ENCODE measurements at regions not wholly inside any gene's neighbourhood (a gene's known extent, or its start where the extent isn't known, plus 50 kb on each side); places are given as distances from the start of the nearest gene placed in this dataset.

DNA sequence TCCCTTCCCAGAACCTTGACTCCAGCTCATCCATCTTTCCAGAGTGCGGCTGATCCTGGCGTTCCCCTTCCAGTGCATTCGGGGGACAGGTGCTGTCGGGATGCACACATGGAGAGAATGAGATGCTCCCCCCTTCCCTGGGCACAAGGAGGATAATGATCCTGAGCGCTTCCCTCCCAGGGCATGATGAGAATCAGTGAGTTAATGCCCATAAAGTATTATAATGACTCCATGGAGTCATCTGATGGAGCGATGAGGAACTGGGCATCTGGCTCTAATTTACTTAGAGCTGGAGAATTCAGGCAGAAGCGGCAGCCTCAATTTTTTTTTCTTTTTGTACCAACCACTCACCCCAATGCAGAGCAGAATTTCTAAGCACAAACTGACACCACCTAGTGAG lies 79.6 kb upstream of the SKOR2 start:
- peaks cover 4% of the 10 kb centered on the region for H3K4me1 Mint-ChIP-seq (ENCODE audit: unreplicated experiment)
- no peaks in the 10 kb centered on the region for H3K9me3 Mint-ChIP-seq (ENCODE audit: unreplicated experiment)
- H3K27me3 Mint-ChIP-seq (ENCODE audit: unreplicated experiment) = peaks cover 8% of the 10 kb centered on the region
- DNase-seq (ENCODE audit: low spot score) = no peak
- TF ChIP-seq, protein P1, sequence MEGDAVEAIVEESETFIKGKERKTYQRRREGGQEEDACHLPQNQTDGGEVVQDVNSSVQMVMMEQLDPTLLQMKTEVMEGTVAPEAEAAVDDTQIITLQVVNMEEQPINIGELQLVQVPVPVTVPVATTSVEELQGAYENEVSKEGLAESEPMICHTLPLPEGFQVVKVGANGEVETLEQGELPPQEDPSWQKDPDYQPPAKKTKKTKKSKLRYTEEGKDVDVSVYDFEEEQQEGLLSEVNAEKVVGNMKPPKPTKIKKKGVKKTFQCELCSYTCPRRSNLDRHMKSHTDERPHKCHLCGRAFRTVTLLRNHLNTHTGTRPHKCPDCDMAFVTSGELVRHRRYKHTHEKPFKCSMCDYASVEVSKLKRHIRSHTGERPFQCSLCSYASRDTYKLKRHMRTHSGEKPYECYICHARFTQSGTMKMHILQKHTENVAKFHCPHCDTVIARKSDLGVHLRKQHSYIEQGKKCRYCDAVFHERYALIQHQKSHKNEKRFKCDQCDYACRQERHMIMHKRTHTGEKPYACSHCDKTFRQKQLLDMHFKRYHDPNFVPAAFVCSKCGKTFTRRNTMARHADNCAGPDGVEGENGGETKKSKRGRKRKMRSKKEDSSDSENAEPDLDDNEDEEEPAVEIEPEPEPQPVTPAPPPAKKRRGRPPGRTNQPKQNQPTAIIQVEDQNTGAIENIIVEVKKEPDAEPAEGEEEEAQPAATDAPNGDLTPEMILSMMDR (IDR thresholded peaks at IDR 0.05; ENCODE audit: unreplicated experiment) = no peak
- no peak overlapping the region for H3K27ac Mint-ChIP-seq (ENCODE audit: unreplicated experiment)
- H3K36me3 Mint-ChIP-seq (ENCODE audit: low read depth, unreplicated experiment) = no peaks in the 10 kb centered on the region
- H3K4me3 Mint-ChIP-seq (ENCODE audit: unreplicated experiment) = no peak overlapping the region

DNA sequence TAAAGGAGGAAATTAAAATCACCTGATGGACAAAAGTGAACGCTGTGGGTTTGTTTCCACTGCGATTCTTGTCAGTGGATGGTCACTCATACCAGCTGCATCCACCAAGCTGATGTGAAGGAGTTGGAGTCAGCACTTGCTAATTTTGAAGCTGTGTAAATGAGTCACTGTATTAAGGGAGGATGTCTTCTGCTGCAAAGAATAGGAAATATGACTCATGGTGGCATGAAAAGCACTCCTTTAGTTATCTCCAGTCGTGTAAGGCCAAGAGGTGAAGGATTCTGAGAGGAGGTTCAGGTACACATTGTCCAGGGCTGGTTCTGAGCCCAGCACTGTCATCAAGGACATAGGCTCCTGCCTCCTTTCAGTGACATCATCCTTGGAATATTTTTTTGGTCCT lies 71.7 kb upstream of the SKOR2 start:
- Mint-ChIP-seq H3K27ac (ENCODE audit: unreplicated experiment) (no peak overlapping the region), H3K27me3 (ENCODE audit: unreplicated experiment) (peaks cover 3% of the 10 kb centered on the region)
- no peak for DNase-seq (ENCODE audit: low spot score)

DNA sequence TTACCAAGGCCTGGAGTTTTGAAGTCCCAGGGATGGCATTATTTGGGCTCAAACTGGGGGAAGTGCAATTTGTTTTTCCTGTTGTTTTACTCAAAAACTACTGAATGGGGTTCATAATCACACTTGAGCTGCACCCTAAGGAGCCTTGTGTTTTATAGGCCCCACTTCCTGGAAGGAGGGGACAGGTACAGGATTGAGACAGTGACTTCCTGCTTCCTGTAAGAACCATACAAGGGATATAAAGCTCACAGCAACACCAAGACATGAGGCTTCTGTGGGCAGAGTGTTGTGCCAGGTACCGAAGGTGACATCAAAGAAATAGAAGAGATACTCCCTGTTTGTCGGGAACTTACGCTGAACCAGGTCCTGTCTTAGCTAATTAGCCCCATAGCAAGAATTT lies 70.4 kb upstream of the SKOR2 start:
- no peak for DNase-seq (ENCODE audit: low spot score)
- Mint-ChIP-seq H3K4me1 (ENCODE audit: unreplicated experiment) (peaks cover 6% of the 10 kb centered on the region), H3K9me3 (ENCODE audit: unreplicated experiment) (no peaks in the 10 kb centered on the region), H3K4me3 (ENCODE audit: unreplicated experiment) (no peak overlapping the region), H3K27ac (ENCODE audit: unreplicated experiment) (no peak overlapping the region), H3K27me3 (ENCODE audit: unreplicated experiment) (peaks cover 3% of the 10 kb centered on the region), H3K36me3 (ENCODE audit: low read depth, unreplicated experiment) (no peaks in the 10 kb centered on the region)
- TF ChIP-seq, protein P1 (IDR thresholded peaks at IDR 0.05; ENCODE audit: unreplicated experiment) = no peak

More for the DNA sequence above, 71.7 kb upstream of the SKOR2 start:
- Mint-ChIP-seq H3K36me3 (ENCODE audit: low read depth, unreplicated experiment) (no peaks in the 10 kb centered on the region), H3K4me3 (ENCODE audit: unreplicated experiment) (no peak overlapping the region), H3K4me1 (ENCODE audit: unreplicated experiment) (peaks cover 6% of the 10 kb centered on the region), H3K9me3 (ENCODE audit: unreplicated experiment) (no peaks in the 10 kb centered on the region)
- TF ChIP-seq, protein P1 (IDR thresholded peaks at IDR 0.05; ENCODE audit: unreplicated experiment) = no peak

DNA sequence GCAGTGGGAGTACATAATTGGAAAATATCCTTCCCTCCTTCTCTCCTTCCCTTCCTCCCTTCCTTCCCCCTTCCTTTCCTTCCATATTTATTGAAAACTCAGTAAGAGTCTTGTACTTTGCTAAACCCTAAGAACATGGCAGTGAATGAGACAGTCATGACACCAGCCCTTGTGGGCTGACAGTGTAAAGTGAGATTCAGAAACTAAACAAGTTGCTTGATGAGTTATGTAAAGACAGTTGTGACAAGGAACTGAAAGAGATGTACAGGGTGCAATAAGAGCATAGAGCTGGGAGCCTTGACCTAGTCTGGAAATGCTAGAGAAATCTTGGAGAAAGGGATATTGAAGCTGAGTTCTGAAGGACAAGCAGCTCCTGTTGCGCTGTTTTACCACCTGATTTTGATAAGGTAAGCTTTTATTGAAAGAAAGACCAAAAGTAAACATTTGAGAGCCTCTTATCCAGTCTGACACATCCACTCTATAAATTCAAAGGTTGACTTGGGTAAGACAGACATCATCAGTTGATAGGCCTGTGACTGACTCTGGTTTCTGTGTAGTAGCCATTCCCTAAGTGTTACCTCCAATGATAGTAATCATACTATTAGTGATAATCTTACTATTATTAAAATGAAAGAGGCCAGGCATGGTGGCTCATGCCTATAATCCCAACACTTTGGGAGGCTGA lies 66.5 kb upstream of the SKOR2 start:
- Mint-ChIP-seq H3K36me3 (ENCODE audit: low read depth, unreplicated experiment) (no peaks in the 10 kb centered on the region), H3K27ac (ENCODE audit: unreplicated experiment) (no peak overlapping the region), H3K4me1 (ENCODE audit: unreplicated experiment) (peaks cover 13% of the 10 kb centered on the region), H3K9me3 (ENCODE audit: unreplicated experiment) (no peaks in the 10 kb centered on the region), H3K4me3 (ENCODE audit: unreplicated experiment) (no peak overlapping the region), H3K27me3 (ENCODE audit: unreplicated experiment) (peaks cover 3% of the 10 kb centered on the region)
- DNase-seq (ENCODE audit: low spot score) = no peak
- TF ChIP-seq, protein P1 (IDR thresholded peaks at IDR 0.05; ENCODE audit: unreplicated experiment) = no peak

DNA sequence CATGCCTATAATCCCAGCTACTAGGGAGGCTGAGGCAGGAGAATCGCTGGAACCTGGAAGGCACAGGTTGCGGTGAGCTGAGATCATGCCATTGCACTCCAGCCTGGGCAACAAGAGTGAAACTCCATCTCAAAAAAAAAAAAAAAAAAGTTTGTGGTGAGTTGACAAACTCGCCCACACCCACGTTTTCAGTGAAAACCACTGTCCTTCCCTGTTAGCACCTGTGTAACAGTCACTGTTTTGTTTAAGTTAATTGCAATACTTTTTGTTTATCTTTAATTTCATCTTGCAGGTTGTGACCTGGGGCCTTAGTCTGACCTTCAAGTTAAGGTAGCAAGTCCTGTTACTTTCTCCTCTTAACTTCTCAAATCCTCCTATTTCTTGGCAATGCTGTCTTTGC lies 65.5 kb upstream of the SKOR2 start:
- no peak for DNase-seq (ENCODE audit: low spot score)
- Mint-ChIP-seq H3K27me3 (ENCODE audit: unreplicated experiment) (peaks cover 3% of the 10 kb centered on the region), H3K4me1 (ENCODE audit: unreplicated experiment) (peaks cover 12% of the 10 kb centered on the region), H3K4me3 (ENCODE audit: unreplicated experiment) (no peak overlapping the region), H3K9me3 (ENCODE audit: unreplicated experiment) (no peaks in the 10 kb centered on the region), H3K36me3 (ENCODE audit: low read depth, unreplicated experiment) (no peaks in the 10 kb centered on the region), H3K27ac (ENCODE audit: unreplicated experiment) (no peak overlapping the region)
- TF ChIP-seq, protein P1 (IDR thresholded peaks at IDR 0.05; ENCODE audit: unreplicated experiment) = no peak

All from endothelial cell (in vitro differentiated cells).